Renal pelvis (tissue), 1 donor: ENCODE measurements at regions not wholly inside any gene's neighbourhood (a gene's known extent, or its start where the extent isn't known, plus 50 kb on each side); places are given as distances from the start of the nearest gene placed in this dataset.

Experiments used
- DNase-seq: peaks from one replicate; pipeline ENCODE4 v3.0.0-alpha.2; 2013

DNA sequence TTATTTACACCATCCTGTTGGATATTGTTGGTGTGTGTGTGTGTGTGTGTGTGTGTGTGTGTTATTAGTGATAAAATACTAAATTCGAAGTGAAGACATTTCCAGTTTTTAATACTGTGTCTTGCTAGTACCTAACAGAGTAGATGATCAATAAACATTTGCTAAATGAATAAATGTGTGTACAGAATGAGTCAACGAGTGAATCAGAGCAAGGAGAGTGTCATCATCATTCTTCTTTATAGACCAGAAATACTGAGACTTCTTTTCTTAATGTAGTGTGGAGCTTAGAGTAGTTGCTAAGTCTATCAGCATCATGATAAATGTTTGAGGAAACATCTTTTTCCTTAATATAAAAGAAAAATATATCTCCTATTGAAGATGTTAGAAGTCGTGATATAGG is 169.7 kb upstream of the SATB2 start:
- DNase-seq = no peak

DNA sequence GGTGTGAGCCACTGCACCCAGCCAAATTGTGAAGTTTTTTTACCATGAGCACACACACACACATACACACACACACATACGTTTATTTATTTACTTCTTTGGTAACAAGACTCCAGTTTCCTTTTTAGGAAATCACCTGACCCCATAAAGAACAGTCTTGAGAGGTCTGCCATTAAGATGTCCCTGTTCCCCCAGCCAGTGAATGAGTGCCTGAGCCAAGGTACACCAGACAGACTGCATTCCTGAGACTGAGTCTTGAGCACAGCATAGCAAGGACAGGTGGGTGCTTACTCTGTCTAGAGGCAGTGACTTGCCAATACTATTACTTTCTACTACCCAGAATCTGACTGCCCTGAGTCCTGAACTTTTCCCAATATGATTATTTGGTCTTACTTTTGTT is 167.2 kb upstream of the SATB2 start:
- no peak for DNase-seq

DNA sequence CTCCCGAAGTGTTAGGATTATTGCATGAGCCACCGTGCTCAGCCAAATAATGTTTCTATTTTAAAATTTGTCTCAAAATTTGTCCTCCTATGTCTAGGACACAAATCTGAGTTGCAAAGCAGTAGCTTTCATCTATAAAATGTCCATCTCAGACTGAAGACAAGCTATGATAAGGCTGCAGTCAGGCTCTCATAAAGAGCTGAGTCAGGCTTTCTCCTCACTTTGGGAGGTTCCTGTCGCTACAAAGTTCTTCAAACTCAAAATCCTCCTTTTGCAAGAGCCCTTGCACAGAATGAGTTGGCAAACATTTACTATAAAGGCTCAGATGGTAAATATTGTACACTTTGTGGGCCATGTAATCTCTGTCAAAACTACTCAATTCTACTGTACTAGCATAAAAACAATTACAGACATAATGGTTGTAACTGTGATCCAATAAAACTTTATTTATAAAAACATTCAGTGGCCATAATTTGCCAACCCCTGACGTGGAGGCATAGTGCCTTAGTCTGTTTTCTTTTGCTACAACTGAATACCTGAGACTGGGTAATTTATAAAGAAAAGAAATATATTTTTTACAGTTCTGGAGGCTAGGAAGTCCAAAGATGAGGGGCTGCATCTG is 154.9 kb upstream of the SATB2 start:
- DNase-seq = no peak

DNA sequence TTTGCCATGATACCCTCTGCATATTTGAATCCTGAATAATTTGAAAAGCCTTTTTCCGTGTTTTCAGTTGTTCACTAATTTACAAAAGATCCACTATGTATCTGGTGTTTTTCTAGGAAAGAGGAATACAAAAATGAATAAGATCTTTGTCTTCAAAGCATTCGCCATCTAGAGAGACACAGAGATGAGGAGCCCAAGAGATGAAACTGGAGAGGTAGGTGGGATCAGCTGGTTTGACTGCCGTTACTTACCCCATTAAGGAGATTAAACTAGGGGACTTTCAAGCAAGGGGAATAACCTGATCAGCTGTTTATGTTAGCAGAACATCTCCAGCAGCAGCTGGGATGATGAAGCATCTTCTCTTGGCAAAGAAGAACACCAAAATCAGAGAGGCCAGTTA is 150.2 kb upstream of the SATB2 start:
- no peak for DNase-seq

DNA sequence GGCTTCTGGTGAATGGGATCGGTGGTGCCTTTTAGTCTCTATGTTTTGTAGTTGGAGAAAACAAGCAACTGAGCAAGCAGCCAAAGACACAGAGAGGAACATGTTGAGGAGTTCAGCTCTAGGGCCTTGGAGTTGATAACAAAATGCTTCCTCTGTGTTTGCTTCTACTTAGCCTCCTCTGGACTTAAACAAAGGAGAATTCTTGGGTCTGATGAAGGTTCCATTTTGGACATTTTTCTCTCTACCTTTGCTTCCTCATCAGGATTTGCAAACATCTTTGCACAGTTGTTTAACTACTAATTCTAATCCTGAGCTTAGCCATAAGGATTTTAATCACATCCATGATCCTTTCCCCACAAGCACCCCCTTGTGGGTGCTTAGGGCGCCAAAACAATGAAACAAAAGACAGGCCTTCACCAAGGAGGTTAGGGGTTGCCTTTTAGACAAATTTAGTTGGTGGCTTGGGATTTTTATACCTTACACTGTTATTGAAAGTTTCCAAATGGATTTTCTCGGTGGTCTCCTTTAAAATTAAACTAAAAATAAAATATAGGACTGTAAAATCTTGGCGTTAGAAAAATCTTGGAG is 148.5 kb upstream of the SATB2 start:
- DNase-seq = no peak

DNA sequence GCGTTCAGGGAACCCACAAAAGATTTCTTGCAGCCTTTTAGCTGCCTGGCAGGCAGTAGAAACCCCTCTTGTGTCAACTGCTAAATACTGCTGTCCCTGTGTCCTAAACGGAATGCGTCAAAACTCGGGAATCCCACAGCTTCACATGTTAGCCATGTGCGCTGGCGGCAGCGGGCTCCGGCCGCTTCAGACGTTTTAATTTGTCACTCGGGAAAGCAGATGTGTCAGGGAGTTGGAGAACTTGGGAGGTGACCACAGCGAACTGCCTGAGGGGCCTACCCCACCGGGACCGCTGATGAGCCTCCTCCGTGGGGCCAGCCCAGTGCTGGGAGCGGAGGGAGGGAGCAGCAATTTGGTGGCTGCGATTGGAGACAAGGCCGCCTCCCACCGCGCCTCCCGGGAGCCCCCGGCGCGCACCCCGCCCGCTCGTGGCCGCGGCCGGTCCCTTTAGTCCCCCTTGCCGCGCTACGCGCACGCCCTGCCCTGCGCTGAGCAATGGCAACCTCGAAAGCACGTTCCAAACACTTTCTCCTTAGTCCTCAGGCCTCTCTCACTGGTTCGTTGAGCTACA is 146.1 kb upstream of the SATB2 start:
- DNase-seq = no peak

DNA sequence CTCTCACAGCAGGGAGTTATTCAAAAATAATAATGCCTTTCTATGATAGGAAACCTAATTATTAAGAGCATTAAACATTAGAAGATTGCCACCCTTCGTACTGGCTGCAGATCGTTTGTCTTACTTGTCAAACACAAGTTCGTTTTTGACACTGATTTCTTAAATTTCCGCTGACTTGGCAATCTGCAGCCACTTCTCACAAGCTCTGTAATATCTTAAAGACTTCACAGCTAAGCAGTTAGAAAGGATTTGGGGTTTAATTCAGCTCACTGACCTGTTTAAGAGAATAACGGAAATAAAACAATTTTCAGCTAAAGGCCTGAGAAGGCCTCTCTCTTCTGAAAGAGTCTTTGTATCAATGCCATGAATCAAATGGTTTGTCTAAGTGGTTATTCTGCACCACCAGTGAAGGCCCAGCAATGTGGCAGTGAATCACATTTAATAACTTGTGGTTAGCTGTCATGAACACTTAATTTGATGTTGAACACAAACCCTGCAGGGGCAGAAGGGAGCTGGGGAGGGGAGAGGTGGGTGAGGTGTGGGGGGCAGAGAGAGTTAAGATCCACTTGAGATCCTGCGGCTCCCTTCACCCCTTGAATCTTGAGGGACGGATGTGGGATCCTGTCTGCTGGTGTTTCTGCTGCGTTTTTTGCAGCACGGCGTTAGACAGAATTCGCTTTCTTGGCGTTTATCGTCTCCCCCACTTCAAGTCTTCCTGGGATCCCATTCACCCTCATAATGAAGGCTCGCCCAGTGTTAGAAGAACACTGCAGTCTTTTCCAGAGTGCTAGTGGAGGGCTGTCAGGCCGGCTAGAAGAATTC is 145.4 kb upstream of the SATB2 start:
- DNase-seq = no peak

DNA sequence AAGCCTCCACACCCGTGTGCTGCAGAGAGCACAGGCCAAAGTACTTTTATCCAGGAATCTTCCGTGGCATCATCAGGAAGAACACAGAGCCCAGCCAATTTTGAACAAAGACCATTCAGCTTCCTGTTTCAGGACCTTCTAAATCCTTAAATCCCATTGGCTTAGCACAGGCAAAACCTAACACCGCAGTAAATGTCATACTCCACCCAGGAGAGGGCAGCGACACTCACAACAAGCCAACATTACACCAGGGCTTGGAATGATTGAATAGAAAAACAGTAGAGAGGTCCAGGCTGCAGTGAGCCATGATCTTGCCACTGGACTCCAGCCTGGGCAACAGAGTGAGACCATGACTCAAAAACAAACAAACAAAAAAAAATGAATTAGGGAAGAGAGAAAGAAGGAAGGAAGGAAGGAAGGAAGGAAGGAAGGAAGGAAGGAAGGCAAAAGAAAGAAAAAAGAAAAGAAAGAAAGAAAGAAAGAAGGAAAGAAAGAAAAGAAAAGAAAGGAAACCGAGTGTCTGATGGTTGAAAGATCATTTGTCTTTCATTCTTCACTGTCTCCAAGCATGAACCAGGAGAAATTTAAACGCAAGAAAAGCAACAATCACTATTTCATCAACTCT is 144.6 kb upstream of the SATB2 start:
- no peak for DNase-seq

DNA sequence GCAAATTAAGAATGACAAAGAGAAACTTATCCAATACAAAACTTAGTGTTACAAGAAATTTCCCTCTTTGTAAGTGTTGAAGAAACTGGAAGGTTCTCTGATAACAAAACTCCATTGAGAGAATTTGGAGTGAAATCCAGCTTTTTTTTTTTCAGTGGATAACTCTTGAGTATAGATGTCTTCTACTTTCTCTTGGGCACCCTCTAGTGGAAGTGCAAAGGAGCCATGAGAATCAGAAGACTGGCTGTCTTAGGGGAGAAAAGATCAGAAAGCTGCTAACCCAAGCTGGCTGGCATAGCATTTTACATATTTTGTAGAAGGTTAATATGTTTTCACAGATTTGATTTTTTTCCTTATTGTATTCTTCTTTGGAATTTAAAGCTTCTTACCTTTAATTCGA is 138.8 kb upstream of the SATB2 start:
- DNase-seq = no peak

DNA sequence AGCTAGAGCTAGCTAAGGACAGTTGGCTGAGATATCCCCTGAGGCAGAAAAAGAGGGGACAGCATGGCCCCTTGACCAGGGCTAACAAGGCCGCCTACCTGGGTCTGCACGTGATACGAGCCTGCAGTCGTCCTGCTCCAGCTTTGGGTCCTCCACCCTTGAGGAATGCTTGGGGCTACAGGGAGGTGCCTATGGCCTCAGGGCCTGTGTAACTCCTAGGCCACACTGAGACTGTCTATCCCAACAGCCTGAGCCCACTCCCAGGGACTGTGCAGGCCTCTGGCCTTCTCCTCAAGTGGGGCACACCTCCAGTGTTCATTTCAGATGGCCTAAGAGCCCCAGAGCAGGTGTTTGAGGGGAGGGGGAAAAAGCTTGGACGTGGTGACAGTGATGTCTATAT is 136.7 kb upstream of the SATB2 start:
- DNase-seq = no peak

DNA sequence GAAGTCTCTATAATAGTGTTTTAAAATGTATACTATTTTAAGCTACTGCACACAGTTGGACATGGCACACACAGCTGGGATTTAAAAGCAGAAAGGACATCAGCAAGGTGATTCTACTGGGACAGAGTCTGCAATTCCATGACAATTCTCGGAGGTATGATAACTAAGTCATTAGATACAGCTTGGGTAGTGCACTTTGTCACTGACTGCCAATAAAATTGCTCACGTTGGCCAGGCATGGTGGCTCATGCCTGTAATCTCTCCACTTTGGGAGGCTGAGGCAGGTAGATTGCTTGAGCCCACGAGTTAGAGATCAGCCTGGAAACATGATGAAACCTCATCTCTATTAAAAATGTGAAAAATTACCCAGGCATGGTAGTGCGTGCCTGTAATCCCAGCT is 134.1 kb upstream of the SATB2 start:
- DNase-seq = no peak

DNA sequence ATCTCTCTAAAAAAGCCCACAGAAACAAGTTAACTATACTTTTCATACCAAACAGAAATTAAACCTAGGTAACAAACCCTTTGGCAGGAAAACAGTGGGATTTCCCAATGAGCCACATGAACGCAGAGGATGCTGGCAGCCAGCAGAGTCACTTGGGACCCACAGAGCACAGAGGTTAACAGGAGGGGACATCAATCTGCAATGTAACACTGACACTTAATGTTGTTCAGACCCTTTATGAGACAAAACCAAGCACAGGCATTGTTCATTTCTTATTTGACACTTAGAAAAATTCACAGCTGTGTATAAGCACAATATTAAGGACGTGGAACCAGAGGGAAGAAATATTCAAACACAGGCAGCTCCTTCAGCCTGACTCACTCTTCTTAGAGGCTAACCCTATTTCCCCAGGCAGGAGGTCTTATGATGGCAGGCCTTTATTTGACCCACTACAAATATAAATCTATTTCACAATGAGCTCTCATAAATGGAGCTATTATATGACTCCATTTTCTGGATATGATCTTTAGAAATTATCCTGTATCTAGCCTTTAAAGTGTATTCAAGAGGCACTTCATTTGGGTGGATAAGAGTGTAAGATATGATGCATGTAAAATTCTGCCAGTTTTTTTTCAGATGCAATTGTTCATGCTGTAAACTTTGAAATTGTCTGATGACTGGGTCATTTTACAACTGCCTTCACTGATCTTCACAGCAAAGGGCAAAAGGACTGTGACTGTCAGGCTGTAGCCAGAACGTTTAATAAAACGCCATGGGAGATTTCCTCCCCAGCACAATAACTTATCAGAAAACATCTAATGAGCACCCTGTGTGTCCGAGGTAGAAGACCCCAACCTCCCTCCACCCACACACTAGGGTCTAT is 132.8 kb upstream of the SATB2 start:
- DNase-seq = no peak

DNA sequence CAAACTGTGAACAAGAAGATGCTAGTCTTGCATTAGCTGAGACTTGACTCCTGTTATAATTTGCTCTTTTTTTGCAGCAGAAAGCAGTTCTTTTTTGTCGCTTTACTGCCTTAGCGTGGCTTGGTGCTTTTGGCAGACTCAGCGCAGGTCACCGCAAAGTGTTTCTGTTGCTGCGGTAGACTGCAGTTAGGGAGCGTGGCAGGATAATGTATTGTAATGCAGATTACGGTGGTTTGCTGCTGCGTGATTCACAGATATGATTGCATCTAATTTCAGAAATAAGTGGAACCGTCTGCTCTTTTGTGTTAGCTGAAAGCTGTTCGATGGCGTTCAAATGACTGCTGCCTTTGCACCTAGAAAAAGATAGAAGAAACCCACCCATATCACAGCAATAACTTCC is 131.6 kb upstream of the SATB2 start:
- no peak for DNase-seq

DNA sequence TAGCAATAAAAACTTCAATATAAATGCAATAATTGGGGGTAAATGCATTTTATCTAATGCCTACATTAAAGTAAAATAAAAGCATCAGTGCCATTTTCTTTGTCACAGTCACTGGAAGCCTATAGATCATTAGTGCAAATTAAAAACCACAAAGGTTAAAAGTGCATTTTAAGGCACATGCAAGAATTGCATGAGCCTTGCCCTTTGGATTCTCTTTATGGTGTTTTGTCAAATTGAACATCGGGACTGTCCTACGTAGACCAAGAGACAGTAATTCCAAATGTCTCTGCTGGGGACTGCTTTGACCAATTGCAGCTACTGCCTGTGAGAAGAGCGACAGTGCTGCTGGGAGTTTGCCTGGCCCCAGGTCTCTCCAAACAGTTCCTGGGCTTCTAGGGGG is 130.3 kb upstream of the SATB2 start:
- DNase-seq = no peak

DNA sequence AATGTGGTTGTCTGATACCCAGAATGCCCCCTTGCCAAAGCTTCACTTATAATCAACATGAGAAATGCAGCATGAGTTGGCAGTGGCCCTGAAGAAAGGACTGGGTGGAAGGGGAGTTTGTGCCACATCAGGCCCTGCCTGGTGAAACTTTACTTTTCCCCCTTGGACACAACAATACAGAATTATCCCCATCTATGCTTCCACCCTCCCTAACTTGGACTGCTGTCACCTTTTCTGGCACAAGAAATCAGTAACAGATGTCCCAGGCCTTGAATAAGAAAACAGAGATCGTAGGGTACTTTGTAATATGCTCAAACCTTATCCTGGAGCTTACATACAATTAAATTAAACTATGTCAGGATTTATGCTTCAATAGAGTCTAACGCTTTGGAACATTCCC is 128.9 kb upstream of the SATB2 start:
- no peak for DNase-seq

DNA sequence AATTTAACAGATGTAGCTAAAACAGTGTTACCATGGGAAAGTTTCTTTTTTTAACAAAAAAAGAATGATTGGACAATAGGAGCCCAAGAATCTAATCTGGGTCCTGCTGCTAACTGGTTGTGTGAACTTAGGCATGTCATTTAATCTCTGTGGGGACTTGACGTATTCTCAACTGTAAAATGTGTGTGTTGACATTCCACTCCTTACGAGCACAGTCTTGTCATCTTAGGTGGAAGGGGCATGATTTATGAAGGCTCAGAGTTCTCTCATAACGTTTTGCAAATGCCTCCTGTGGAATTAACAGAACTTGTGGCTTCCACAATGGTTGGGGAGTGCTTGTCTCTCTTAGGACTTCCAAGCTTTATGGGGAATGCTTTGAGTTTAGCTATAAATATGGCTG is 125.9 kb upstream of the SATB2 start:
- no peak for DNase-seq

DNA sequence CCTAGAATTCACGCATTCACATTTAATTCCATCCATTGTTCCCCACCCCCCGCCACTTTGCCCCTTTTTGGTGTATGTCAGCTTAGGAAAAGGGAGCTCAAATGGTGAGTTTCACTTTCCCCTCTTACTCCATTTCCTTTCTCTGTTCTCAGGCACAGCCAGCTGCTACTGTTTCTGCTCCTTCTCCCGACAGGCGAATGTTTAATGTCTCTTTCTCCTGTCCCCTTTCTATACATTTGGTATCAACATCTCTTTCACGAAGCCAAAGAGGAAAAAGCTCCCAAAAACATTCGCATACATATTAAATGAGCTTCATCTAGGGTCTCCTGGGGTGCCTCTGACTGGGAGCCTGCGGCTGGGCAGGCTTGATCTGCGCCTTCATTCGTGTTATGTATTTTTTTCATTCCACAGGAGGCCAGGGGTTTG is 124.2 kb upstream of the SATB2 start:
- no peak for DNase-seq

DNA sequence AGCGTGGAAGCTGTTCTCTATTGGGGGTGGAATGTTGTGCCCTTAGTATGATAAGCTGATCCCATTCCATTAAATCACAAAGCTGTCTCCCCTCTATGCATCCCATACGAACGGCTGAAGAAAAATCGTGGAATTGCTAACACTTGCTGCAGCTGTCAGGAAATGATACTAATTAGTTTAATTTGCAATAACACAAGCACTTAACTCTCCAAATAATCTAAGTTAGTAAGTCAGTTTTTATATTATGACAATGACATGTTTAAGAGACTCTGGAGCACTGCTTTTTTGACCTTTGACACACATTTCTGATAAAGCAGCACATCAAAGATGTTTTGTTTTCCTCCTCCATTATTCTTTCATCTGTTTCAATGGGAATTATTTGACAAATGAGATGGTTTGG is 123.7 kb upstream of the SATB2 start:
- DNase-seq = no peak

DNA sequence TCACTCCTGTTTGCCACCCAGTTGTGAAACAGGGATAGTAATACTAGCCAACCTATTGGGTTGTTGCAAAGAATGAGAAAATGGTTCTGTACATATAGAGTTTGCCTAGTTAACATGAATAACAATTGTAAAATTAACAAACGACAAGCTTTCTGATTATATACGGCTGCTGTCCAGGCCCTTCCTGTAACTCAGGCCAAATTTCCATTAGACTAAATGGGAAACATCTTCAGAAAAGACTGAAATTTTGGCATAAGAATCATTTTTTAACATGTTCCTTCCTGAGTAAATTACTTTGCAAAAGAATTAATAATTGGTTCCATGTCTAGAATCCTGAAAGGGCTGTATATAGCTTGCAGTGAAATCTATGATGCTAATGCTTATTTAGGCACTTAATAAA is 117.7 kb upstream of the SATB2 start:
- no peak for DNase-seq

DNA sequence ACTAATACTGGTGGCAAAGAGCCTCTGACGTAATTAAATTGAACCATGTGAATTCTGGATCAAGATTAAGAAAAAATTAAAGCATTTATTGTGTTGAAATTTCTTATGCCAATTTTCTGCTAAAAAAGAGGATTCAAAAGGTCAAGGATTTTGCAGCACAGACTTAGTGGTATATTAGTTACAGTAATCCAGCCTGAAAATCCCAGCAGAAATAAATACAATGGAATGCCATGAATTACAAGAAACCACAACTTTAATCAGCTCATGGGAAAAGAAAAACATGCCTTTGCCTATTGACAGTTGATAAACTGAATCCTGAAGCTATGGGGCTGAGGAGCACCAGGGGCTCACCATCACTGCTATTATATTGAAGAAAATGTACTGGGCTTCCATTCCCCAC is 114.8 kb upstream of the SATB2 start:
- no peak for DNase-seq

DNA sequence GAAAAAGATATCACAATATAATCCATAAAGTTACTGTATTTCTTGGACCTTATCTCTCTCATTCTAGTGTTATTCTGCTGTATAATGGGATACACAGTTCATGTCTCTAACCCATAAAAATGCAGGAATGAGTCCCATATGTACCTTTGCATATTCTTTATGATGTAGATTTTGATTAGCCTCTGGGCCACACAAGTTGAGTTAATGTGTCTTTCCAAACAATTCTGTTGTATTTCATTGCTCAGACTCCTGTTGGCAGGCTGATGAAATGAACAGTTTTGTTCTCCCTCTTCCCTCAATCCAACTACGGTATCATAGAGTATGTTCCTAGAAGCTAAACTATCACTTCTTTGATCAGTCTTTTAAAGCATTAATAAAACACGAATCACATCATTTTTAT is 113.2 kb upstream of the SATB2 start:
- DNase-seq = no peak

DNA sequence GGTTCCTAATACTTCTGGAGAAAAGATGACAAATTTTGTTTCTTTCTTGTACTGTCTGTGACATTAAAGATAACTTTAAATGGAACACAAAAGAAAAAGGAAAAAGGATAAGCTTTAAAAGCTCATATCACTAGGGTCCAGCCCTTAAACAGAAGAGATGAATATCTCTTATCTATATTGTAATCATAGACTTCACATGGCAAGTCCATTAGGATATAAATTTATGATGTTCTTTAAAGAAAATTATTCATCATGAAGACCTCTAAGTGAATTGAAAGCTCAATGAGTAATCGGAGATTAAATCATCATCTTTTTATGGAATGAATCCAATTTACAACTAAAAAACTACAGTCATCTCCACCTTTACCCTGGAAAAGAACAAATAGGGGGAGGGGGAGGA is 111.6 kb upstream of the SATB2 start:
- no peak for DNase-seq
